GM12875 (cell line): ENCODE measurements at regions not wholly inside any gene's neighbourhood (a gene's known extent, or its start where the extent isn't known, plus 50 kb on each side); places are given as distances from the start of the nearest gene placed in this dataset.

Experiments
- H3K4me3 ChIP-seq: one replicate; pipeline ENCODE4 v1.5.1; 2011; ENCODE audit warnings: low read depth, low read length, control low read depth
- CTCF ChIP-seq: IDR thresholded peaks from 2 replicates; pipeline ENCODE4 v1.5.1; 2011; ENCODE audit warnings: low read depth, mild to moderate bottlenecking, control low read depth, inconsistent platforms, low read length, moderate library complexity, borderline replicate concordance; ENCODE audit not compliant: insufficient read depth

- no peak for TF ChIP-seq CTCF
- no peak overlapping the region for H3K4me3 ChIP-seq
These were observed 544.3 kb upstream of the KIF2B start for GRCh38 chr17:53278466-53278865.

GRCh38 chr17:53273126-53273525, 549.6 kb upstream of the KIF2B start:
- TF ChIP-seq CTCF: no peak
- no peak overlapping the region for H3K4me3 ChIP-seq

GRCh38 chr17:53270936-53271335, 551.8 kb upstream of the KIF2B start:
- H3K4me3 ChIP-seq: no peak overlapping the region
- TF ChIP-seq CTCF: no peak

GRCh38 chr17:53264730-53265129, 558.0 kb upstream of the KIF2B start:
- no peak overlapping the region for H3K4me3 ChIP-seq
- no peak for TF ChIP-seq CTCF

- no peak for TF ChIP-seq CTCF
- no peak overlapping the region for H3K4me3 ChIP-seq
These were observed 568.6 kb upstream of the KIF2B start for GRCh38 chr17:53253956-53254597.

- TF ChIP-seq CTCF: no peak
- H3K4me3 ChIP-seq: no peak overlapping the region
These were observed 573.7 kb upstream of the KIF2B start for GRCh38 chr17:53249036-53249435.

GRCh38 chr17:53234138-53234537, 588.6 kb upstream of the KIF2B start:
- H3K4me3 ChIP-seq: no peak overlapping the region
- no peak for TF ChIP-seq CTCF
